SKM-1 treated with dmso at 0.1 percent for 144 hours (cell line): ENCODE measurements at regions not wholly inside any gene's neighbourhood (a gene's known extent, or its start where the extent isn't known, plus 50 kb on each side); places are given as distances from the start of the nearest gene placed in this dataset.
A peak's percentile ranks its signal among the peaks of the same experiment; 100 is the strongest.

Experiments used
- DNase-seq: peaks from one replicate; lab custom pipeline; 2025; ENCODE audit not compliant: unreplicated experiment; lab: John Stamatoyannopoulos, UW

- no peak for DNase-seq
Measured at GRCh38 chr7:116083796-116084195, 53.2 kb upstream of the TFEC start.

DNA sequence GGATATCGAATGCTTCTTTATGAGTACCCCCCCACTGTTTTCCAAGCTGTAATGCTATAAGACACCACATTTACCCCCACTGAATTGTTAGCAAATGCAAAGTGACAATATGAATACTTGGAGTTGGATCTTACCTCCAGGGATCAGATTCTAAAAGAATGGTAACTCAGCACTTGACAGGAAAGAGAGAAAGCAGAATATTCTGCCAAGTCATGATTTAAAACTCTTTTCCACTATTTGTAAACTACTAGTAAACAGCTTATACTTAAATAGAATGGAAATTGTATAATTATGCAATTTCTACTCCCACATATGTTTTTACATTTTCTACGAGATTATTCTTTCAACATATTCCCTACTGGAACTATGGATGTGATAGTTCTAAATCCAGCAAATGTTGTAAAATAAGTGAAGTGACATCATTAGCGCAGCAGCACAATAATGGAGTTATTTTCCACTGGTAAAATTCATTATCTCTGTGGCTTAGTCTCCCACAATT is 56.0 kb upstream of the TFEC start:
- DNase-seq: no peak

DNA sequence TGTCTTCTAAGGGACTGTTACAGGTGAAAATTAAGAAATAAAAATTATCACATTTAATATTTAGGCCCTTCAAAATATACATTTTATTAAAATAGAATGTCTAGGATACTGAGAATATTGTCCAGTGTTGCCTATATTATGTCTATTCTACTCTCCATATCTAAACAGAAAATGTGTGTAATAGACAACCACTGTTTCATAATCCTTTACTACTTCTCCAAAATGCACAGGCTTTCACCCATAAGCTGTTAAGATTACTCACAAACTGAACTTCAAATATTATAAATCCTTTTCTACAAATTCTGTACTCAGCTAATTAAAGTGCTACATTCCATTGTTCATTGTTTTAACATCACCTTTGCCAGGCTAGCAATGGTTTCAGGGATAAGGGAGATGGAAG is 56.7 kb upstream of the TFEC start:
- DNase-seq: peak; percentile 62

GRCh38 chr7:116087984-116088383 is 57.4 kb upstream of the TFEC start:
- no peak for DNase-seq

- DNase-seq: no peak
Measured at GRCh38 chr7:116089293-116089692, 58.7 kb upstream of the TFEC start.

DNA sequence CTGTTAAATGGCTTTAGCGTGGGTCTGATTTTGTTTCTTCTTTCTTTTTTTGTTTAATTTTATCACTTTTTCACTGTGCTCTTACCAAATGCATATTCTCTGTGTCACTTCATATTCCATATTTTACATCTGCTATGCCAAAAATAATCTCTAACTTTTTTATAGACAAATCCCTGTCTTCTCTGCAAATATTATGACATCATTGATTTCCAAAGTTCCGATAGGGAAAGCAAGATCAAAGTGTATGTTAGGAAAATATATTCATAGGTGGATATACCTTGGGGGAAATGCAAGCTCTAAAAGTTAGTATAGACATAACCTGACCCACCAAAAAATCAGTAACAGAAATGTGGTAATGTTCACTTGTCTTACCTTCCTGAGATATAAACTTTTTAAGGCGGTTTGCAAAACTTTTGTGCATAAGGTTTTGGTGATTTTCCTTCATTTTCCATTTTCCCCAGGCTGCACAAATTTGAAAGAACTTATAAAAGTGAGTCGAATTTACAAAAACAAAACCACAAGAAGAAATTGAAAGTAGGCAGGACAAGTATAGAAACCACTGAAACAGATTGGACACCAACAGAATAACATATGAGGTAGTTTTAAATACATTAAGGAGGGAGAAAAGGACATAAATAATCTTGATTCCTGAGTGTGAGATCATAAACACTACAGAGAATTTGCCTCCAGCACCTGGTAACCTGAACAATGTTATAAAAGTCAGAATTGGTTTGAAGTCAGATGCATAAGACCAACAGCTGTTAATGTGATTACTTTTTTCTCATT is 63.1 kb upstream of the TFEC start:
- no peak for DNase-seq

- DNase-seq: no peak
Measured at GRCh38 chr7:116095396-116095795, 64.8 kb upstream of the TFEC start.

DNA sequence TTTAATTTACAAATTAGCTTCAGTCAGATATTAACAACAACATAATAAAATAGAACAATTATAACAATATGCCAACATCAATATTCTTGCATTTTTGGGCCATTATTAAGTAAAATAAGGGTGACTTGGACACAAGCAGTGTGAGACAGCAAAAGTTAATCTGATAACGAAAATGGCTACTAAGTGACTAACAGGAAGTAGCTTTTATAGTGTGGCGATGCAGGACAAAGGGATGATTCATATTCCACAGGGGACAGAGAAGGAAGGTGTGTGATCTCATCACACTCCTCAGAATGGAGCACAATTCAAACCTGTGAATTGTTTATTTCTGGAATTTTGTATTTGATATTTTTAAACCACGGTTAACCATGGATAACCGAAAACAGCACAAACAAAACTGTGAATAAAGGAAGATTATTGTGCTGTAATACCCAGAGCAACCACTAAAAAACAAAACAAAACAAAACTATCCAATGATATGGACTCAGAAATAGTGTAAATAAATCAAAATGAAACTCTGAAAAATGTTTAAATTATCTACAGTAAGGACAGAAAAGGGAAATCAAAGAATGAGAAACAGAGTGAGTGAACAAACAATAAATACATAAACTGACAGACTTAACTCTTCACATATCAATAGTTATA is 66.9 kb upstream of the TFEC start:
- no peak for DNase-seq

DNA sequence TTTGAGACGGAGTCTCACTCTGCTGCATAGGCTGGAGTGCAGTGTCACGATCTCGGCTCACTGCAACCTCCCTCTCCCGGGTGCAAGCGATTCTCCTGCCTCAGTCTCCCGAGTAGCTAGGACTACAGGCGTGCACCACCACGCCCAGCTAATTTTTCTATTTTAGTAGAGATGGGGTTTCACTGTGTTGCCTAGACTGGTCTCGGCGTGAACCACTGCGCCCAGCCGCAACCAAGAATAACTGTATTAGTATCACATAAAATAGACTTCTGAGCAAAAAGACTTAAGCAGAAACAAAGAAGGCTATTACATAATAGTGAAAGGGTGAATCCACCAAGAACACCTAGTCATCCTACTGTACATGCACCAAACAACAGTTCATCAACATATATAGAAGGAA is 67.6 kb upstream of the TFEC start:
- no peak for DNase-seq

DNA sequence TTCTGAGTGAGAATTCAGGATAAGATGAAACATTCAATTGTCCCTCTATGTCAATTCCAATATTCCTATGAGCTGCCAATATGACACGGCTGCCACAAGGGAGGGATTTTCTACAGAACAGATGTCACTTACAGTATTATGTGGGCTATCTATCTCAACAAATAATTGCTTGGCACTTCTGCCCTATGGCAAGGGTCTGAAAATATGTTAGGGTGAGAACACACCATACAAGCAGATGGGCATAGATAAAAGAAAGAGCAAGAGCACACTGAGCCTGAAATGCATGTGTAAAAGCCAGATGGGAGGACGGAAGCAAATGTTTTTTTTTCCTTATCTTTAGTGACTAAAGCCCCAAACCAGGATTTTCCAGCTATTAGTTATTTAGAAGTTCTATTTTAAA is 70.1 kb upstream of the TFEC start:
- DNase-seq: no peak

GRCh38 chr7:116101704-116102103 is 71.1 kb upstream of the TFEC start:
- DNase-seq: no peak

DNA sequence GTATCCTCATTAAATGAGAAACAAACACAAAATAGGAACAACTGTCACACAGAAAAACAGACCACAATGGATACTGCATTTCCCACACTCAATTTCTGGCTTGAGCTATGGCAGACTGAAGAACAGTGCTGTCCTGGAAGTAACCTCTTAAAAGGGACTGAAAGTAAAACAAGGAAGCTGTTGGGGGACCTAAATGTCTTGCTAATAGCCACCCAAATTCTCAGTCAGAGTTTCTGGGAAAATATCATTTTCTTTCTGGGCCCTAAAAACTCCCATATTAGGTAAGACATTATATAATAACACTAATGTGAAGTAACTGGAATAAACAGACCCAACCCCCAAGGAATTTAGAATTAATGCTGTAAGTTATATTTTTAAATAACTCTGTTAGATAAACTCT is 80.9 kb upstream of the TFEC start:
- DNase-seq: no peak

DNA sequence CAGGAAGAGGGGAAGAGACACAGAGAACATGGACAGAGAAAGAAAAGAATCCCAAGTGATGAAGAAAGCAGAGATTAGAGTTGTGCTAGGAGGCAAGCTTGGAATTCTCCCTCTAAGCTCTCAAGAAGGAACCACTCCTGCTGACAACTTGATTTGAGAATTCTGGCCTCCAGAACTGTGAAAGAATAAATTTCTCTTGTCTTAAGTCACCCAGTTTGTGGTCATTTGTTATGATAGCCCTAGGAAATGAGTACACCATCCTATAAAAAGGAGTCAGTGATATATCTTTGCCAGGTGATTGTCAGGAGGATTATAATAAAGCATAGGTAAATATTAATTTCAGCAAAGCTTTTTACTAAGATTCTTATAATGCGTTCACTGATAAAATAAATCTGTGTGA is 82.7 kb upstream of the TFEC start:
- no peak for DNase-seq

- no peak for DNase-seq
Measured at GRCh38 chr7:116120839-116121238, 89.5 kb upstream of the TES start.

GRCh38 chr7:116122972-116123595 is 87.3 kb upstream of the TES start:
- DNase-seq: peak; percentile 35

DNA sequence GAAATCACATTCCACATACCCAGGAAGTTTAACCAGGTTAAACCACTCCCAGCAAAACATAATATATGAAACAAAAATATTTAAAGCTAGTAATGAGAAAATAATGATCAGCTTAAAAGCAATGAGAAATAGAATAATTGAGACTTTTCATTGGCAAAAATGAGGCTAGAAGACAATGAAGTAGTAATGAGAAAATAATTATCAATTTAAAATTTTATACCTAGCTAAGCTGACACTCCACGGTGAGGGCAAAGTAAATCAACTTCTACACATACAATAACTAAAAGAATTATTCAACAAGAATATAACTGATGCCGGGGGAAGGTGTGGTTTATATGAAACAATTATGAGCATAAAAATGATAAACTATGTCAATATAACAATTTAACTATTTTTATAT is 82.2 kb upstream of the TES start:
- no peak for DNase-seq

- no peak for DNase-seq
Measured at GRCh38 chr7:116135306-116135705, 75.0 kb upstream of the TES start.

DNA sequence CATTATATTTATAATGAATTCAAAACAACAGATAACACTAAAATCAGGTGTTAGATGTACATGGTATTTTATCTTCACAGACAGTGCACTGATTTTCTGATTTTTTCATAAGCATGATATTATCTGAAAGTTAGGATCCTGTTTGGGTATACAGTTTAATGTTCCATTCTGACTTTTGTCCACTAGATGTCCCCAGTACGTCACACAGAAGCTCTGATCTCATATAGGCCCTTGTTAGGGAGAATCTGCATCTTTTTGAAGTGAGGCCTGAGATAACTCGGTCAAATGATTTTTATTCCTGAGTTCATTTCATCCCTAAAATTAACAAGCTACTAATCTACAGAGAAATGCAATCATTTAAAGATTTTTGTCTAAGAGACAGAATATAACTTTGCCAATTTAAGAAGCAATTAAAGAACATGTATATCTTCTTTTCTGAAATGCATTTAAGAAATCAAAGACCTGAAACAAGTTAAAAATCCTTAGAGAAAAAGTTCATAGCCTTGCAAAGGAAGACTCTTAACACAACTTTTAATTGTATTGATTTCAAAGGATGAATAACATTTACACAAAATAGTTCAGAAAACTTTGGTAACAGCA is 72.0 kb upstream of the TES start:
- peak; percentile 53 for DNase-seq

DNA sequence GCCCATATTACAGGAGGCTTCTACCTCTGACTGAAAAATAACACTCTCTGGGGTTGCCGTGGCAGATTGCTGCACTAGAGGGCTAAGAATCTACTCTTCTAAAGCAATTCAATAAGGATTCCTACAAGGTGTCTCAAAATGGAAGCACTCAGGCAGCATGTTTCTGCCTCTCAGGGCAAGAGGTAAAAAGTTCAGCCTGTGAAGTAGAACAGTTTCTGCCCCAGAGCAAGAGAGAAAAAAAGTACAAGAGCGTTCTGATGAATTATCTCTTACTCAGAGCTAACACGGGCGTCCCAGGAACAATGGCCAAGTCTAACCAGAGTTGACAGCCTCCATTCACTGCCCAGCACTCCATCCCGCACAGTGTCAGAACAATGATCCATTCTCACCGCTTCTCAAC is 71.3 kb upstream of the TES start:
- no peak for DNase-seq

DNA sequence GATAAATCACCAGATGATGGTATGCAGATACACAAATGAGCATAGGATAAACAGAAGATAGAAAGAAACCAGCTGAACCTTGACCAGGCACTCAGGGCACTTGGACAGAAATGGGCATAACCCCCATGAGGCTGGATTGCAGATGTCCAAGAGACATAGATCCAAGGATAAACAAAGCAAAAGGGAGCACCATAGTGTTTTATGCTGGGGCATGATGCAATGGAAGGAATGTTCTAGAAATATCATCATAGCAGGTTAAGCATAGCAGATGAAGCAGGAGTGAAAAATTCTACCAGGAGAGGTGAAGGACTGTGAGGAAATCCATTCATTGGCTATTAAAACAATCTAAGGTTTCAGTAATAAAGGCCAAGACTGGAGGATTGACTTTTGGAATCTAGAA is 70.5 kb upstream of the TES start:
- DNase-seq: no peak

GRCh38 chr7:116142374-116142773 is 68.0 kb upstream of the TES start:
- DNase-seq: no peak

GRCh38 chr7:116142850-116143249 is 67.5 kb upstream of the TES start:
- DNase-seq: no peak
